Gastroesophageal sphincter (tissue), 2 donors: ENCODE measurements at regions not wholly inside any gene's neighbourhood (a gene's known extent, or its start where the extent isn't known, plus 50 kb on each side); places are given as distances from the start of the nearest gene placed in this dataset.

Experiments
- EP300 ChIP-seq: sonication (generic); formaldehyde crosslinking; IDR thresholded peaks from one replicate; pipeline ENCODE4 v1.6.1; 2017; ENCODE audit warnings: antibody characterized with exemption, mild to moderate bottlenecking
- POLR2A ChIP-seq, 2 donors: fragments of 450-650 bp; IDR thresholded peaks; one replicate each; pipeline ENCODE4 v1.6.1; 2017; ENCODE audit warnings: antibody characterized with exemption in 2 of 2, mild to moderate bottlenecking in 2 of 2, moderate library complexity in 1 of 2
- POLR2AphosphoS5 ChIP-seq: sonication (generic); formaldehyde crosslinking; IDR thresholded peaks from one replicate; pipeline ENCODE4 v1.6.1; 2017; ENCODE audit warnings: antibody characterized with exemption

DNA sequence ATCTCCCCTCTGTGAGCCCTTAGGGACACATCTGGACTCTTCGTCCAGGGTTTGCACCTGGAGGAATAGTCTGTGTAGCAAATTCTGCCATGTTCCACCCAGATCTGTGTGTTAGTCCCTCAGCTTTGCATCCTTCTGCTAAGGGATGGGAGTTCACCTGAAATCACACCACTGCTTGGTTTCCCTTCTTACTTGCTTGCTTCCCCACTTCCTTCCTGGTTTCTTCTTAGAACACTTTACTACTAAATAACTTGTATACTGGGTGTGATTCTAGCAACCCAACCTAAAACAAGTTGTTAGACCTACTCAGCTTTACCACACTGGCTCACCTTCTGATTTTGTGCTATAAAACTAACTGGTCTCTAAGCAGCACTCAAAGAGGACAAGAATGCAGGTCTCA is 202.6 kb upstream of the MAP3K1 start:
- TF ChIP-seq POLR2AphosphoS5 (no peak), POLR2A (IDR thresholded peaks at IDR 0.05) (no peak), EP300 (no peak)
